Adrenal gland (tissue), 5 donors: ENCODE measurements at regions not wholly inside any gene's neighbourhood (a gene's known extent, or its start where the extent isn't known, plus 50 kb on each side); places are given as distances from the start of the nearest gene placed in this dataset.

Source experiments
- CTCF ChIP-seq, 6 experiments: fragments of 450-650 bp in 4 of 6; fragments of 200-600 bp in 2 of 6; sonication (generic) in 1 of 6; IDR thresholded peaks; 1 replicate in 5 of 6; 2 replicates in 1 of 6; pipeline versions ENCODE4 v1.5.1 to v1.8.0; 2016 to 2021; ENCODE audit warnings: antibody characterized with exemption in 6 of 6, mild to moderate bottlenecking in 2 of 6, moderate library complexity in 1 of 6
- POLR2A ChIP-seq, 2 donors: fragments of 450-650 bp; IDR thresholded peaks; one replicate each; pipeline ENCODE4 v1.6.1; 2017; ENCODE audit warnings: antibody characterized with exemption in 2 of 2, mild to moderate bottlenecking in 2 of 2, moderate library complexity in 1 of 2
- donor health status: DM: no; HTN: no; CAD: no.

- no peak for TF ChIP-seq CTCF (IDR thresholded peaks at IDR 0.05)
- TF ChIP-seq POLR2A (IDR thresholded peaks at IDR 0.05), result no peak
Observed at GRCh38 chr1:87615491-87615890, 286.8 kb downstream of the LMO4 start.
